Smooth muscle cell (in vitro differentiated cells): ENCODE measurements at regions not wholly inside any gene's neighbourhood (a gene's known extent, or its start where the extent isn't known, plus 50 kb on each side); places are given as distances from the start of the nearest gene placed in this dataset.

Experiments used
- DNase-seq: peaks from one replicate; lab custom pipeline; 2025; ENCODE audit not compliant: unreplicated experiment; lab: John Stamatoyannopoulos, UW
- H2AFZ ChIP-seq: fragments of 200-600 bp; sonication (generic); 2 replicates; pipeline ENCODE4 v1.6.0; 2016; ENCODE audit warnings: antibody characterized with exemption, low read depth, mild to moderate bottlenecking
- H3F3A ChIP-seq: fragments of 200-600 bp; sonication (generic); 2 replicates; pipeline ENCODE4 v1.6.0; 2017; ENCODE audit warnings: antibody characterized with exemption, low read depth
- H3K27ac ChIP-seq: fragments of 200-600 bp; sonication (generic); 2 replicates; pipeline ENCODE4 v1.5.1; 2016; ENCODE audit warnings: low read depth, mild to moderate bottlenecking
- H3K27me3 ChIP-seq: fragments of 200-600 bp; sonication (generic); 2 replicates; pipeline ENCODE4 v1.6.1; 2016; ENCODE audit warnings: low read depth, mild to moderate bottlenecking
- H3K36me3 ChIP-seq: fragments of 200-600 bp; sonication (generic); 2 replicates; pipeline ENCODE4 v1.5.1; 2016; ENCODE audit warnings: low read depth
- H3K4me1 ChIP-seq: fragments of 200-600 bp; sonication (generic); 2 replicates; pipeline ENCODE4 v1.5.1; 2016; ENCODE audit warnings: low read depth
- H3K4me2 ChIP-seq: fragments of 200-600 bp; sonication (generic); 2 replicates; pipeline ENCODE4 v1.6.0; 2016; ENCODE audit warnings: mild to moderate bottlenecking
- H3K4me3 ChIP-seq: fragments of 200-600 bp; sonication (generic); 2 replicates; pipeline ENCODE4 v1.5.1; 2016; ENCODE audit warnings: mild to moderate bottlenecking
- H3K79me2 ChIP-seq: fragments of 200-600 bp; sonication (generic); 2 replicates; pipeline ENCODE4 v1.6.0; 2016; ENCODE audit warnings: low read depth, mild to moderate bottlenecking
- H3K9ac ChIP-seq: fragments of 200-600 bp; sonication (generic); 2 replicates; pipeline ENCODE4 v1.6.0; 2016; ENCODE audit warnings: low read depth
- H3K9me3 ChIP-seq: fragments of 200-600 bp; sonication (generic); replicated peaks from 2 replicates; pipeline ENCODE4 v1.5.1; 2016; ENCODE audit warnings: low read depth
- H4K20me1 ChIP-seq: fragments of 200-600 bp; sonication (generic); 2 replicates; pipeline ENCODE4 v1.6.0; 2016; ENCODE audit warnings: low read depth
- CTCF ChIP-seq: fragments of 200-600 bp; sonication (generic); IDR thresholded peaks from 2 replicates; pipeline ENCODE4 v1.5.1; 2017; ENCODE audit warnings: borderline replicate concordance, mild to moderate bottlenecking, antibody characterized with exemption; ENCODE audit not compliant: insufficient read depth, poor library complexity, severe bottlenecking
- WGBS: methylation state at CpG from one replicate; pipeline ENCODE4 v1.1.7; 2016; ENCODE audit warnings: low lambda C conversion rate; 5-methylcytosine and 5-hydroxymethylcytosine counted together

GRCh38 chr6:163954088-163954775, 539.7 kb downstream of the QKI start:
- Histone ChIP-seq H4K20me1 (no peaks in the 10 kb centered on the region), H3K36me3 (no peaks in the 10 kb centered on the region), H3K4me2 (no peak overlapping the region), H3K9me3 (no peaks in the 10 kb centered on the region), H3K27me3 (no peaks in the 10 kb centered on the region), H3K79me2 (no peaks in the 10 kb centered on the region), H3K4me1 (peaks cover 10% of the 10 kb centered on the region), H3K27ac (no peak overlapping the region), H3K9ac (no peak overlapping the region), H2AFZ (no peak overlapping the region), H3F3A (no peaks in the 10 kb centered on the region), H3K4me3 (no peak overlapping the region)
- DNase-seq, result no peak
- 88% methylated on average over 5 of the region's 5 CpGs for WGBS
- TF ChIP-seq CTCF, result no peak

- 87% methylated on average over 6 of the region's 6 CpGs for WGBS
- H3K27ac ChIP-seq, result no peak overlapping the region
- H3K4me2 ChIP-seq, result no peak overlapping the region
- DNase-seq, result no peak
- no peak overlapping the region for H3K4me3 ChIP-seq
- no peaks in the 10 kb centered on the region for H3K4me1 ChIP-seq
- no peaks in the 10 kb centered on the region for H3F3A ChIP-seq
- no peak overlapping the region for H2AFZ ChIP-seq
- no peak for TF ChIP-seq CTCF
- no peak overlapping the region for H3K9ac ChIP-seq
- no peaks in the 10 kb centered on the region for H3K9me3 ChIP-seq
- no peaks in the 10 kb centered on the region for H3K36me3 ChIP-seq
- H3K27me3 ChIP-seq, result no peaks in the 10 kb centered on the region
- no peaks in the 10 kb centered on the region for H4K20me1 ChIP-seq
- no peaks in the 10 kb centered on the region for H3K79me2 ChIP-seq
Observed at GRCh38 chr6:163952005-163952404, 537.5 kb downstream of the QKI start.

- no peak overlapping the region for H3K27ac ChIP-seq
- peaks cover under 1% of the 10 kb centered on the region for H3K27me3 ChIP-seq
- H3K79me2 ChIP-seq, result no peaks in the 10 kb centered on the region
- H3K4me3 ChIP-seq, result no peak overlapping the region
- no peaks in the 10 kb centered on the region for H3K9me3 ChIP-seq
- no peak for TF ChIP-seq CTCF
- H3F3A ChIP-seq, result no peaks in the 10 kb centered on the region
- H3K9ac ChIP-seq, result no peak overlapping the region
- H4K20me1 ChIP-seq, result no peaks in the 10 kb centered on the region
- WGBS, result 94% methylated on average over 5 of the region's 5 CpGs
- H3K4me1 ChIP-seq, result peaks cover under 1% of the 10 kb centered on the region
- H3K4me2 ChIP-seq, result no peak overlapping the region
- no peaks in the 10 kb centered on the region for H3K36me3 ChIP-seq
- DNase-seq, result no peak
- no peak overlapping the region for H2AFZ ChIP-seq
Observed at GRCh38 chr6:163951326-163951725, 536.8 kb downstream of the QKI start.

GRCh38 chr6:163950159-163950558, 535.6 kb downstream of the QKI start:
- Histone ChIP-seq H3F3A (no peaks in the 10 kb centered on the region), H3K4me3 (no peak overlapping the region), H2AFZ (no peak overlapping the region), H3K9ac (no peak overlapping the region), H3K27ac (no peak overlapping the region), H4K20me1 (no peaks in the 10 kb centered on the region), H3K36me3 (no peaks in the 10 kb centered on the region), H3K79me2 (no peaks in the 10 kb centered on the region), H3K4me2 (no peak overlapping the region), H3K4me1 (peaks cover 10% of the 10 kb centered on the region), H3K27me3 (peaks cover 3% of the 10 kb centered on the region), H3K9me3 (no peaks in the 10 kb centered on the region)
- DNase-seq, result no peak
- no peak for TF ChIP-seq CTCF
- WGBS, result 88% methylated on average over 3 of the region's 3 CpGs
